ENCODE measurements at regions not wholly inside any gene's neighbourhood (a gene's known extent, or its start where the extent isn't known, plus 50 kb on each side); places are given as distances from the start of the nearest gene placed in this dataset.

DNA sequence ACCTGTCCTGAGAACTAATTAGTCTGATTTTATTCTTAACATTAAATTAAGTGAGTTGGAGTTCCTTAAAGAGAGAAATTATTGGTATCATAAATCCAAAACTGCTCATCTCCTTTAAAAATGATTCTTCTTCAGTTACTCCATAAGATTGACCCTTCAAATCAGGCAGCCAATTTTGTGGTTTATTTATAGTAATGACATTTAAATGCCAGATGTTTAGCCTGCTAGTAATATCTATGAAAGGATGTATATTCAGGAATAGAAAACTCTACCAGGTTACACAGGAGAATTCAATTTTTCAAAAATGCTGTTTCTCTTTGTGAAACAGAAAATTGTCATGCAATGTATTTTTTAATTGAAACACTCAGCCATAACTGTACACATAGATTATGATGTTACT, 457.8 kb upstream of the ROBO2 start:
- TF ChIP-seq, protein P1, sequence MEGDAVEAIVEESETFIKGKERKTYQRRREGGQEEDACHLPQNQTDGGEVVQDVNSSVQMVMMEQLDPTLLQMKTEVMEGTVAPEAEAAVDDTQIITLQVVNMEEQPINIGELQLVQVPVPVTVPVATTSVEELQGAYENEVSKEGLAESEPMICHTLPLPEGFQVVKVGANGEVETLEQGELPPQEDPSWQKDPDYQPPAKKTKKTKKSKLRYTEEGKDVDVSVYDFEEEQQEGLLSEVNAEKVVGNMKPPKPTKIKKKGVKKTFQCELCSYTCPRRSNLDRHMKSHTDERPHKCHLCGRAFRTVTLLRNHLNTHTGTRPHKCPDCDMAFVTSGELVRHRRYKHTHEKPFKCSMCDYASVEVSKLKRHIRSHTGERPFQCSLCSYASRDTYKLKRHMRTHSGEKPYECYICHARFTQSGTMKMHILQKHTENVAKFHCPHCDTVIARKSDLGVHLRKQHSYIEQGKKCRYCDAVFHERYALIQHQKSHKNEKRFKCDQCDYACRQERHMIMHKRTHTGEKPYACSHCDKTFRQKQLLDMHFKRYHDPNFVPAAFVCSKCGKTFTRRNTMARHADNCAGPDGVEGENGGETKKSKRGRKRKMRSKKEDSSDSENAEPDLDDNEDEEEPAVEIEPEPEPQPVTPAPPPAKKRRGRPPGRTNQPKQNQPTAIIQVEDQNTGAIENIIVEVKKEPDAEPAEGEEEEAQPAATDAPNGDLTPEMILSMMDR (IDR thresholded peaks at IDR 0.05; ENCODE audit: low read length): no peak
- TF ChIP-seq EZH2 (optimal IDR thresholded peaks at IDR 0.05; ENCODE audit: low read depth, low read length) (no peak), EZH2phosphoT487 (IDR thresholded peaks at IDR 0.05; ENCODE audit: low read length) (no peak)
